ENCODE measurements at regions not wholly inside any gene's neighbourhood (a gene's known extent, or its start where the extent isn't known, plus 50 kb on each side); places are given as distances from the start of the nearest gene placed in this dataset.

DNA sequence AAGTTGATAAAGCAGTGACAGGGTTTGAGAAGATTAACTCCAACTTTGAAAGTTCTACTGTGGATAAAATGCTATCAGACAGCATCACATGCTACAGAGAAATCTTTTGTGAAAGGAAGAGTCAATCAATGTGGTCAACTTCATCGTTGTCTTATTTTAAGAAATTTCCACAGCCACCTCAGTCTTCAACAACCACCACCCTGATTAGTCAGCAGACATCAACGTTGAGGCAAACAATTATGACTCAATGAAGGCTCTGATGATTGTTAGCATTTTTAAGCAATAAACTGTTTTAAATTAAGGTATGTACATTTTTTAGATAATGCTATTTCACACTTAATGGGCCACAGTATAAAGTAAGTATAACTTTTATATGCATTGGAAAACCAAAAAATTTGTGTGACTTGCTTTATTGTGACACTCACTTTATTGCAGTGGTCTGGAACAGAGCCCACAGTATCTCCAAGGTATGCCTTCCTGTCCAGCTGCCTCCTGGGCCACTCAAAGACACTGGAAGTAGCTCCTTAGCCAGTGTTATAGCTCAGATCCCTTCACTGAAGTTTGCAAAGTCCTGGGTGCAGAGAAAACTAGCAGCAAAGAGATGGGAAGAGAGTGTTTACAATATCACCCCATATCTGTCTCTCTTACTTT is 293.1 kb downstream of the ARHGAP12 start:
- DNase-seq: no peak

DNA sequence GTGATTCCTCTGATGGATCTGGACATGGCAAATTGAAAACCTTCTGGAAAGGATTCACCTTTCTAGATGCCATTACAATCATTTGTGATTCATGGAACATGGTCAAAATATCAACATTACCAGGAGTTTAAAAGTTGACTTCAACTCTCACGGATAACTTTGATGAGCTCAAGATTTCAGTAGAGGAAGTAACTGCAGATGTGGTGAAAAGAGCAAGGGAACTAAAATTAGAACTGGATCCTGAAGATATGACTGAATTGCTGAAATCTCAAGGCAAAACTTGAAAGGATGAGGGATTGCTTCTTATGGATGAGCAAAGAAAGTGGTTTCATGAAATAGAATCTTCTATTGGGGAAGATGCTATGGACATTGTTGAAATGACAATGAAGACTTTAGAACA is 293.6 kb downstream of the ARHGAP12 start:
- DNase-seq: no peak

DNA sequence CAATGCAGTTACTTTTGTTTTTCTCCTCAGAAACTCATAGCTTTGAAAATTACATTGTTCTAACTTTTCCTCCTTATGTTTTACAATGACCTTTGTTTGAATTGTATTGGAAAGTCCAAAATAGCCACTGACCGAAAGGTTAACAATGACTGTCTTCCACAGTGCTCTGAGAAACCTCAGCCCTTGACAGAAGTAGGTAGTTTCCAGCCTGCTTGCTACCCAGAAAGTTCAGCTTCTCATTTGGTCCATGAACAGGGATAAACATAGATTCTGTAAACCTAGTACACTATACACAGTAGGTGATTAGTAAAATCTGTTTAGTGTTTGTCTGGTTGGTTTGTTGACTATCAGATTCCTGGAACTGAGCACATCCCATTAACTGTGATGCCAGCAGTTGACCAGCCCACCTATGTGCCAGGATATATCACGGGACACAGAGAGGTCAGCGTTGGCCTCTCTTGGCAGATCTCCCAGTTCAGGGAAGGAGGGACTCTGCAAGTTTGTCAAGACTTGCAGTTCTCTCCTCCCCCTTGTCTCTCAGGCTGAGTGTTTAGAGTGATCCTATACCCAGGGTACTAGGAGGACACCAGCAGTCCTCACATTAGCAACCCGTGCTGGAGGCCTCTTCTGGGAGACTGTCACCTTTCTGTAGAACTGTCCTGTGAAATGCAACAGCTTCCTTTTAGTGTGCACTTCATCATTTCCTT is 297.6 kb downstream of the ARHGAP12 start:
- DNase-seq: no peak

DNA sequence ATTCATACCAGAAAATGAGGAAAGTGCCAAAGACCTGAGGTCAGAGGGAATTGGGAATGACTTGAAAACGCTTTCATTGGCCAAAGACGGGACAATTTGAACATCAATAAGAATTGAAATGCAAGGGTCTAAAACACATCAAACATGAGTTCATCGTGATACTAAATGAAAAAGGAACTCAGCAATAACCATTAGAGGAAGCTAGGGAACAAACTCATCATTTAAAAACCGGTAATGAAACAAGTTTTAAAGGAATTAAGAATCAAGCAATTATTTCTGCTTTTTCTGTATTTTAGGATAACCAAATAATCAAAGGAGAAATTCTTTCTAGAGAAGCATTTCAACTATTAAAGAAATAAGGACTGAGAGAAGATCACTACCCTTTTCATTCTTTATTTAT is 303.1 kb downstream of the ARHGAP12 start:
- no peak for DNase-seq

DNA sequence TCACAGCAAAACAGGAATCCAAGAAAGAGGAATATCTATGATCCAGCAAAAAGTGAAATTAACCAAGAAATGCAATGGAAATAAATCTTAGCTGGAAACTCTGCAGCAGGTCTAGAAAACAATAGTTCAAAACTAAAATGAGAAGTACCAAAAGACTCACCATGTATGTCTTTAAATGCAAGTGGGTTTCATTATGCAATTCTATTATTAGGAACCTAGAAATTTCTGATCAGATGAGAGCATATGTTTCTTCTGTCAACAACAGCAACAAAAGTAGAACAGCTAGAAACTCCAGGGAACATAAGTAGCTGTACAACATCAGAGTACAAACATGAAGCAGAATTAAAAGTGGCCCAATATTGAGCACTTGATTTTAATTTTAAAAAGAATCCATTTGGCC is 304.0 kb downstream of the ARHGAP12 start:
- DNase-seq: no peak

DNA sequence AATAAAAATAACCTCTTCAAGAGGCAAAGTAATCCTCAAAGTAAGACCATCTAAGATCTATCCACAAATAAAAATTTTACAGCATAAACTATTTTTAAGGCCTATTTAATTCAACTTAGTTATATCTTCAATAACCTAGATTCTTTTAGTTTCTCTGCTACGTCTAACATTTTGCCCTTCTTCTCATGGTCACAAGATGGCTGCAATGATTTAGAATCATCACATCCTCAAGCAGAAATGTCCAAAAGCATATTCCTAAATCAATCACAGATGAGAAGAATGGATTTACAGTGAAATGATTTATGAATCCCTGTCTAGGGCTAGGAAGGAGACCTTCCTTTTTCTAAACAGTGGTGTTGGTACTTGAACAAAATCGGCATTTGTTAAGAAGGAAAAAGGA is 304.7 kb downstream of the ARHGAP12 start:
- no peak for DNase-seq

DNA sequence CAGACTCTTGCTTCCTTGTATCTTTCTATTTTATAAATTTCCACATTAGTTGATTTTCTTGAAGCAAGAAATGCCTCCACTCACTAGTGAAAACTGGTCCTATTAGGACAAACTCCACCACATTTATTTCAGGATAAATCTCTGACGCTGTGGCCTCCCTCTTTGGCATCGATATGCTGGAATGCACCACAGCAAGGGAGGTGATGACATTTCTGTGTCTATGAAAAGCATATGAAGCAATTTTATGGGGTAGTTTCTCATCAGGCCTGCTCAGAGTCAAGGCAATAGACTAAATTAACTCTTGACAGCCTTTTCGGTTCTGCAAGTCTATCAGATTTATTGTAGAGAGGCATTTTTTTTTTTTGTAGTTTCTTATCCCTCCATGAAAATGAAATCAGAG is 304.4 kb downstream of the ZEB1 start:
- no peak for DNase-seq

DNA sequence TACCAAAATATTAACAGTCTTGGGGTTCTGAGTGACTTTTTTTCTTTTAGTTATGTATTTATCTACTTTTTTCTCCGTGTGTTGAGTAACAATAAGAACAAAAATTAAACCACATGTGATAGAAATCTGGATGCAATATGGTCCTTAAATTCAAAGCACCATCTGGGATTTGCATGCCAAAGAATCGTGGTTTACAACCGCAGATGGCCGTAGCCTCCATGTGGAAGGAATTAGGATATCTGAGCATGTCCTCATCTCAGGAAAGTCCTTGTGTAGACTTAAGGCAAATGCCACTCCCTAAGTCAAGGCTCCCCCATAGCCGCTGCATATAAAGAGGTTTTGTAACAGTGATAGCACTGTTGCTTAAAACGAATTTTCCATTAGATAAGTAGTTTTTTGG is 304.0 kb downstream of the ZEB1 start:
- no peak for DNase-seq

DNA sequence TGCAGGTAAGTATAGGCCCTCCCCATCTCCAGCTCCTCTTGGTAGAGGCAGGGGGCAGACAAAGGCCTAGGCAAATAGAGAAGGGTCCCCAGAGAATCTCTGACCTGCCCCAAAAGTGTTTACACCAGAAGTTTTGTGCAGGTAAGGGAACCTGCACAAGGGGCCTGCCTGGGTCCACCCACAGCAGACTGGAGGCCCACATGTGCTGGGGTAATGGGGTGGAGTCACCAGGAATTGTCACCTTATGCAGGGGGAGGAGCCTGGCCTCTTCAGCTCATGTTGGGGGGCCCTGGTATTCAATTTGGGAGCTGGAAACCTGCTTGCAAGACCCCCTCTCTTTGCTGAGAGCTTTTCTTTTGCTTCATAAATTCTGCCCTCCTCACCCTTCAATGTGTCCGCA is 302.7 kb downstream of the ZEB1 start:
- DNase-seq: no peak

DNA sequence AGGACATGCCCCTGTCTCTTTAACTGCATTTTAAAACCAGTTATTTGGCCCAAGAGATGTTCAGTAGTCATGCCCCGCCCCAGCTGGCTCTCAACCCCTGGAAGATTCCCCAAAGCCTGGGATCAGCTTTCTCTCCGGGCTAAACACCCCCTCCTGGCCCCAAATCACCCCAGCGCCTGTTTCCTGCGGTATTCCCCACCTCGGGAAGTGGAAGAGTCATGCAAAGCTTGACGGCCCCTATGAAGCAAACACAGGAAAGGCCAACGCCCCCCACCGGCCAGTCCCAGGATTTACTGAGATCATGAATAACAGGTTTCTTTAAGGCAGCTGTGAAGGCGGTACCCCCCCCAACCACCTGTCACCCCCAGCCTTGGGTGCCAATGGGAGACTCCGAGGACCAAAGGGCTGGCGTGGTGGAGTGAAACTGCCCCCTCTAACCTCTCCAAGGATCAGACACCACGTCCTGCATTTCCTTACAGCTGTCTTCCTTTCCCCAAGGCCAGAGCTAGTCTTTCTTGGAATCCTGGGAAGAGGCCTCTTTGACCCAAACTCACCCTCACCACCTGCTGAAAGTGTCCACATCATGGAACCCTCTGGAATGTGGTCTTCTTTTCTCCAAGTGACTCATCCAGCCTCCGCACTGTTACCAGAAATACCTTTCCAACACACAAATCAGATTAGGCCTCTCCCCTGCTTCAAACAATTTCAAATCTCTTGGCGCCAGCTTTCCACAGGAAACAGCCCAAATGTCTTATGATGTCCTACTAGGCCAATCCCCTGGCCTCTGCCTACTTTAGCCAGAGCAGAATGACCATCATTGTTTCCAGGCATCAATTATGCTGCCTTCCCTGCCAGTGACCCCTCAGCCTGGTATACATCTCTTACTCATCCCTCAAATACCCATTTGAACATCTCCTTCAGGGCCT is 301.5 kb downstream of the ZEB1 start:
- no peak for DNase-seq

DNA sequence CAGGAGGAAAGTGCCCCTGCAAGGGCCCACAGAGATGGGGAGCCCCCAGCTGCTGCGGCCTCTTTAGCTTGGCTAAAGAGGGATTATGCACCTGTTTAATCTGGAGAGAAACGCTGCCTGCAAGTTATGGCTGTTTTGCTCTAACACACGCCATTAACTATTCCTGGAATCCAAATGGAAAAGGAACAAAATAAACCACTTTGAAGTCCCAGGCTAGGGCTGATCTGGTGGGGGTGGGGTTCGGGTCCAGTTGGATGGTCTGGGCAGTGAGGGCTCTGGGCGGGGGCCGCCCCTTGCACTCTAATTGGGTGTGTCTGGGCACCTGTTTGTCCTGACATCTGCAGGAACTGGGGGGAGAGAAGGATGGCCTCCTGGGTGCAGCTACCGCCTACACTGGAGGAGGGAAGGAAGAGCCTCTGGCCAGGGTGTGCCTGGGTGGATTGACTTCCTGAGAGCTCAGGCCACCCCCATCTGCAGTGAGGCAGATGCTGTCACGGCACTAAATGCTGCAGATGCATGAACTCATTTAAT is 300.6 kb downstream of the ZEB1 start:
- DNase-seq: no peak

DNA sequence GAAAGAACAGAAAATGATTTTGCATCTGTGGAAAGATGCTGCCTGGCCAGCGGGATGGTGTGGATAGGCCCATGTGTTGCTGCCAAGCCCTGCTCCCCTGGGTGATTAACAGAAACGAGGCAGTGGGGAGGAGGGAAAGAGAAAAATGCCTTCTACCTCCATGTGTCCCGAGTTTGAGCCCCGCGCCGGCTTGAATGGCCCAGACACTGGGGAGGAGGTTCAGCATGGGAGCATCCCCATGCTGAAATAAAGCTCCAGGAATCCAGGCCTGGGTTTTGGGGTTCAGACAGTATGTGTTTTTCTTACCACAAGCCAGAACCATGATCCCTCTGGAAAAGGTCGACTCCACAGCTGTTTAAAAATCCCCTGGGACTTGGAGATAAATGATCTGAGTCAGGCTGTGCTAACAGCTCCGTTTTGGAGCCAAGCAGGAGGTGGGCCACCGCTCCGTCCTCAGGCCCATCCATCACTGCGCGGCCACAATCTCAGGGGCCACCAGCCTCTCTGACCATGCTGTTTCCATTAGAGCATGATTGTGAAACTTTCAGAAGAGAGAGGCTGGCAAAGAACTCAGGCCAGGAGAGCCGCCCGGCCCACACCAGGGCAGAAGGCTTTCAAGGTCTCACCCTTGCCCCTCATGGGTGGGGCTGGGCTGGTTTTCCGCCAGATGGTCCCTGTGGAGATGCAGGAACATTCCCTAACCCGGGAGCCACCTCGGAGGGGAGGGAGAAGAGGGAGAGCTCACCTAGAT is 299.7 kb downstream of the ZEB1 start:
- no peak for DNase-seq

DNA sequence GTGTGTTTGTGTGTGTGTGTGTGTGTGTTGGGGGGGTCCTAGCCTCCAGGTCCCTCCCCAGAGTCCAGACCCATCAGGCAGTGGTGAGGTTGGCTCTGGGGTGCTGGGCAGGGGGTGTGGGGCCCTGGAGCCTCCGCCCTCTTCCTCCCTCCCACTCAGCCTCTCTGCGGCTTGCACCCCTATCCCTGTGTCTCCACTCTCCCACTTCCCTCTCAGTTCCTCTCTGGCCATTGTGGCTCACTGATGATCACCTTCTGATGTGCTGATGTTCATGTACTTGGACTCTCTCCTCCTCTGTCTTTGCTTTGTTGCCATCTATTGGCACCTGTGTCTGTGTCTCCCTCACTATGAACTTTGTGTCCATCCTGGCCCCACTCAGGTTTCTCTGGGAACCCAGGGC is 298.7 kb downstream of the ZEB1 start:
- no peak for DNase-seq

DNA sequence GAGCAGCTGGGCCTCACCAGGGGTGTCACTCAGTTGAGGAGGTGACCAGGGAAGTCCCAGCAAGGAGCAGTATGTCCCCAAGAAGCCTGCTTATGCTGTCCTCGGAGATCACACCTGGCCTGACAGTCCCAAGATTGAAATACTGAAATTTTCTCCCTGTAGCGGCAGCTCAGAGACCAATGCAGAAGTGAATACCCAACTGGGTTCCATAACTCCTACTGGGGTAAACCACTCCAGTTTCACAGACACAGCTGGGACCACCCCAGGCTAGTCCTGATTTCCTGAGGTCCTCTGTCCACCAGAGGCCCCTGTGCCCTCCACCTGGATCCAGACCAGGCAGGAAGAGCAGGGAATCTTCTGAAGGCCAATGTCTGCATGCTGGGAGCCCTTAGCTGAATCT is 298.1 kb downstream of the ZEB1 start:
- DNase-seq: no peak

DNA sequence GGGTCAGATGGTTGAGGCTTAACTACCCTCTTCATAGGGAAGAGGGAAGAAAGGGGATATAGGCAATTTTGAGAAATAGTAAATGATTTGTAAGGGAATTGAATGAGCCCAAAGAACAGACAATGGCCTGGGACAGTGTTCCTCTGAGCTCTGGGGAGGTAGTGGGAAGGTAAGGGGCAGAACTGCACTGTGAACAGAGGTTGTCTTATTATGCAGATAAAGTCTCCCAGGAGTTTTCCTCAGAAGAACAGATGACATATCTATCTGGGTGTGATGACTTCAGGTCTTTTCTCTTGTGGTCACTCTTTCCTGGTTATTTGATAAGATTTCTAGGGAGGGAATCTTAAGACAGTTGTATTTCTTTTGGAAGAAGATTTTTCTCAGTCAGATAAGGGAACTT is 296.1 kb downstream of the ZEB1 start:
- no peak for DNase-seq

DNA sequence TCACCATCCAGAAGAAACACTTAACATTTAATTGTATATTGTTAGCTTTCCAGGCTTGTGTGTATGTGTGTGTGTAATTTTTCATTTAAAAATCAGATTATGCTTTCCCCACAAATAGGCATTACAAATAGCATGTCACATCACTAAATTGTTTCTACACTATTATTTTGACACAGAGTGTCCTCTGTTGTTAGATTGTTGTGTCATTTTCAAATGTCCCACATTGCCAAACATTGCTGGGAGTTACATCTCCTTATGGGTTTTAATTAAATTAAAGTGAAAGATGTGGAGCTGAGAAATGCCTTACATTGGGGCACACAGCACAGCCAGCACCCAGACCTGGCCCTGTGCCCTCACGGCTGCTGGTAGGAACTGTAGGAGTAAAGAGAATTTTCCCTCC is 295.6 kb downstream of the ZEB1 start:
- no peak for DNase-seq

DNA sequence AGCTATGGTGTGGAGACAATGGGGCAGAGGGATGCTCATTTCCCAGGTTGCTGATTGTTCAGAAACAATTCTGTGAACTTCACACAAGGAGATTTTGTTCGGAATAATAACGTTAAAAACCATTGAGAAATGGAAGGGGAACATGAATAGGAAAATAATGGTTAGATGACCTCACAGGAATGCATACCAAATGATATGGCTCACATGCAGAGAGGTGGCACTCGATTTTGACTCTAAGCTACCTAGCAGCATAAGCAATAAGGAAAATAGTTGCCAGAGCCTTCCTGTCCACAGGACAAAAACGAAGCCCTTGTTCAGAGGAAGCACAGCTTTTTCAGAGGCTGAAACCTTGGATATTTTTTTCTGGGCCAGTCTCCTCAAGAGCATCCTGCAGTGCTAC is 293.1 kb downstream of the ZEB1 start:
- no peak for DNase-seq

DNA sequence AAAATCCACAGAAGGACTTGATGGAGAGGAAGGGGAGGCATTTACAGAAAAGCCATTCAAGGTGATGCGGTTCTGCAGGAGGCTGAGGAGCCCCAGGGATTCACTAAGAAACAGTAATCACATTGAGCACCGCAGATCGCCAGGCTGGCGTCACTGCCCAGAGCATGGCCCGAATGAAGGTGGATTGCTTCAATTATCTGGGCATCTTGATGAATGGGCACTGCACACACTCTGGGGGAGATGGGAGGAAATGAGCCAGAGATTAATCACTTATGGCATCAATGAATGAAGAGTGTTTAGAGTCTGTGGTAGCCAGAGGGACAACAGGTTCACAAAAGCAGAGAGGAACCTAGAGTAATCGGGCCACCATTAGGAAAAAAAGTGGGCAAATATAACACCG is 292.1 kb downstream of the ZEB1 start:
- no peak for DNase-seq

DNA sequence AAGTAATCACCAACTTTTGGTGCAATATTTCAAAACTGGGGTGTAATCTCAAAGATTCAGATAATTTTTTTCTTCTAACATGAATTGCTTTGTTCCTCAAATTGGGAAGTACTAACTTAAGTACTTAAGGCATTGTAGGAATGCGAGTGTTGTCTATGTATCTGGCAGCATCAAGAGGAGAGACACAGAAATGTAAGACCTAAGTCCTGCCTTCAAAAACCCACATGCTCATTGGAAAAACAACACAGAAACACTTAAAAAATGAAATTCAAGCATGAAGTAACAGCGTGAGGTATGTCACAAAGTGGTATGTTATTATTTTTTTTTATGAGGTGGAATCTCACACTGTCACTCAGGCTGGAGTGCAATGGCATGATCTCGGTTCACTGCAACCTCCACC is 288.5 kb downstream of the ZEB1 start:
- no peak for DNase-seq

DNA sequence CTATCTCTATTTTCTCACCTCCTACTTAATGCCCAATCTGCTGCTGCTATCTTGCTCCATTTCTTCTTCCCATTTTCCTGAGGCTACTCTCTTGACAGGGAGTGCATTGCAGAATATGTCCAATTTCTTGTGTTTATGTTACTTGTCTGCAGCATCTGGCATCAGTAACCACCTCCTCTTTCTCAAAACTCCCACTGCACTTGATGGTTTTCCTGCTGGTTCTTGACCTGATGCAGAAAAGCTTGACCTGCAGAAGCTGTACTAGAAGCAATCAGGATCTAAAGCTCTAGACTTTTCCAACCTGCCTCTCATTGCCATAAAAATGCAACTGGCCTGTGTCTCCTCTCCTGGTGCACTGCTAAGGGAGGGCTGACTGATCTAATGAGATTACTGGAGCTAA is 287.8 kb downstream of the ZEB1 start:
- DNase-seq: no peak

DNA sequence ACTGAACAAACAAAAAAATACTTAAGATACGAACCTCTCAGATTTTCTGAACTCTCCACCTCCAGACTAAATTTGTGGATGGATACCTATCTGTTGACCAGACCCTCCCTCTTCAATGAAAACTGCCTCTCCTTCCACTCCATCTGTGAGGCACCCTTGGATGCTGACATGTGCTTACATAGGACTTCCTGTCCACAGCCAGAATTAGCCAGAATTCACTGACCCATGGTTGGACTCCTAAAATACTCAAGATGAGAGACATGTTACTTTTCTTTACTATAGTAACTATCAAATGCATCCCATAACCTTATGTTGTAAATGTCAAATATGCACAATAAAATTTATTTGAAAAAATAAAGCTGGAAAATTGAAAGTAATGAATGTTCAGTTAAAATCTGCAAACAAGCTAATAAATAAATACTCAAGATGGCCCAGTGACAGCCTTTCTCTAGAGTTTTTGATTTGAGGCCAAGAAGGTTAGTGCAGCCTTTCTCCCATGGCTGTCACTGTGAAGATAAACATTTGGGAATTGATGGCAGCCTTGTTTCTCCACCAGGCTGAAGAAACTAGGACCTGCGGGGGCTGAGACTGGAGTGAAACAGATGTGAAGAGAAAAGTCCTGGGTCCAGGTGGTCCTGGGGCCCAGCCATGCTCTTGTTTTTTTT is 287.0 kb downstream of the ZEB1 start:
- no peak for DNase-seq

DNA sequence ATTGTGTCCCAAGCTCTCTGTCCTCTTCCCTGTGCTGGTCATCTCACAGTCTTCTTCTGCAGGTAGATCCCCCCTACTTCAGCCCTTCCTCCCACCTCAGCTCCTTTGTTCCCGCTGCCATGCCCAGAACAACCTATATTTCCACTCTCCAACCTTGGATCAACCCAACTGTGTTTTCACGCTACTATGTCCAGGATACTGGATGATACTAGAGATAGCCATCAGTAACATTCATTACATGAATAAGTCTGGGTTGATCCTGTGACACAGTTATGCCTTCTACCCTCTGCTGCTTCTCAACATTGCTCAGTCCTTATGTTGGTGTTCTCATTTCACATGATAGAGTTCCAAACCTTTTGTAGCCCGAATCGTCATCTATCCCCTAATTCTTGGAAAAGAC is 286.4 kb downstream of the ZEB1 start:
- no peak for DNase-seq
